ENCODE measurements at regions not wholly inside any gene's neighbourhood (a gene's known extent, or its start where the extent isn't known, plus 50 kb on each side); places are given as distances from the start of the nearest gene placed in this dataset.

DNA sequence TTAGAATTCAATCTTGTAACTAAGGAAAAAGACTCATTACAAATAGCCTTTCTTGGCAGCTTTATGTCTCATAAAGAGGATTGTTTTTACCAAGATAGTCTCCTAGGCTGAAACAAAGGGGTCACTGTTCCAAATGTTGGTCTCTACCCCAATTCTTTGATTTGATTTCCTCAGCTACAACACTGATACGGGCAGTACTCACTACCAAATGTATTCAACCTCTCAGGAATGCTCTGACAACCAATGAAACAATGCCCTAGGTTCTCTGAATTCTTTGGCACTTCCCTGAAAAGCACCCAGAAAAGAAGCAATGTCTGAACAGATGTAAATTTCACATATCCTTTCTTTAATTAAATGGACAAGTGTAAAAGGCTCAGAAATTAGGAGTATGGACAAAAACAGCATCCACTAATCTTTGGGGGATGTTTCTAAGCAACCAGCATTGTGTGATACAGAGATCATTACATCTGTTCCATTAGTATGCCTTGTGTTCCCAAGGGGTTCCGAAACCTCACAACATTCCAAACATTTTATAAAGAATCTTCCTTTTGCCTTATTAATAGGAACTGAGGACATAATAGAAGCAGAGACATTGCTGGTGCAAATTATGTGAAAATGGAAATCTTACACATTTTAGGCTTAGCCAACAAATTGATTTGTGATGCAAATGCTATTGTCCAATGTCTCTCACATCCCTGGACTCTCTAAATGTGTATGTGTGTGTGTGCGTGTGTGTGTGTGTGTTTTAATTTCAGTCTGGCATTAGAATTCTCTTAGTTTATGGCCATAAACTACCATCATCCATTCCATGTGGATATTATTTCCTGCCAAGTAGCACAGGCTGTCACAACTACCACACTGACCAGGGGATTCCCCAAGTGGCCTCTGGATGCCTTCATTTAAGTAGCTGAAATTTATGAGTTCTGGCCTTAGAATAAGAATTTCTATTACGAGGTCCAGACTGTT lies 276.0 kb downstream of the MTX2 start:
- ChIA-PET POLR2A (no interaction called here), CTCF (interaction anchor here (0.5 to 1.7 kb wide), 6 partner anchors 9 to 418 kb away, joined by 3 to 8 read pairs (median 4); no protein-coding TSS in a partner anchor)
- Histone ChIP-seq H3K4me3 (ENCODE audit: low read depth, low read length) (no peak overlapping the region), H3K27ac (ENCODE audit: extremely low read depth, low read depth, low read length) (no peak overlapping the region), H3K4me1 (ENCODE audit: control insufficient read depth, insufficient read depth, low read length) (no peaks in the 10 kb centered on the region), H3K36me3 (ENCODE audit: control insufficient read depth in 2 of 2, insufficient read depth in 1 of 2, low read length in 2 of 2) (no peaks in the 10 kb centered on the region), H3K9me3 (ENCODE audit: control insufficient read depth, insufficient read depth, low read depth, low read length) (no peaks in the 10 kb centered on the region)
- no peak for TF ChIP-seq ZIC2 (tag by site-specific recombination; IDR thresholded peaks at IDR 0.05)
- TF ChIP-seq IKZF3 (tag by site-specific recombination; IDR thresholded peaks at IDR 0.05), result no peak
- TF ChIP-seq GLIS1 (tag by site-specific recombination; IDR thresholded peaks at IDR 0.05), result no peak
- no peak for TF ChIP-seq YY1 (tag by site-specific recombination; IDR thresholded peaks at IDR 0.05)
- TF ChIP-seq, protein P1, sequence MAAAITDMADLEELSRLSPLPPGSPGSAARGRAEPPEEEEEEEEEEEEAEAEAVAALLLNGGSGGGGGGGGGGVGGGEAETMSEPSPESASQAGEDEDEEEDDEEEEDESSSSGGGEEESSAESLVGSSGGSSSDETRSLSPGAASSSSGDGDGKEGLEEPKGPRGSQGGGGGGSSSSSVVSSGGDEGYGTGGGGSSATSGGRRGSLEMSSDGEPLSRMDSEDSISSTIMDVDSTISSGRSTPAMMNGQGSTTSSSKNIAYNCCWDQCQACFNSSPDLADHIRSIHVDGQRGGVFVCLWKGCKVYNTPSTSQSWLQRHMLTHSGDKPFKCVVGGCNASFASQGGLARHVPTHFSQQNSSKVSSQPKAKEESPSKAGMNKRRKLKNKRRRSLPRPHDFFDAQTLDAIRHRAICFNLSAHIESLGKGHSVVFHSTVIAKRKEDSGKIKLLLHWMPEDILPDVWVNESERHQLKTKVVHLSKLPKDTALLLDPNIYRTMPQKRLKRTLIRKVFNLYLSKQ (tag by site-specific recombination; IDR thresholded peaks at IDR 0.05; ENCODE audit: borderline replicate concordance), result no peak
- TF ChIP-seq ZFP41 (tag by site-specific recombination; IDR thresholded peaks at IDR 0.05; ENCODE audit: borderline replicate concordance), result no peak
- no peak for TF ChIP-seq ZNF341 (tag by site-specific recombination; IDR thresholded peaks at IDR 0.05; ENCODE audit: low read depth)
- TF ChIP-seq ZSCAN30 (tag by site-specific recombination; IDR thresholded peaks at IDR 0.05), result no peak
- TF ChIP-seq ZNF707 (tag by site-specific recombination; IDR thresholded peaks at IDR 0.05), result no peak
- TF ChIP-seq, protein P2, sequence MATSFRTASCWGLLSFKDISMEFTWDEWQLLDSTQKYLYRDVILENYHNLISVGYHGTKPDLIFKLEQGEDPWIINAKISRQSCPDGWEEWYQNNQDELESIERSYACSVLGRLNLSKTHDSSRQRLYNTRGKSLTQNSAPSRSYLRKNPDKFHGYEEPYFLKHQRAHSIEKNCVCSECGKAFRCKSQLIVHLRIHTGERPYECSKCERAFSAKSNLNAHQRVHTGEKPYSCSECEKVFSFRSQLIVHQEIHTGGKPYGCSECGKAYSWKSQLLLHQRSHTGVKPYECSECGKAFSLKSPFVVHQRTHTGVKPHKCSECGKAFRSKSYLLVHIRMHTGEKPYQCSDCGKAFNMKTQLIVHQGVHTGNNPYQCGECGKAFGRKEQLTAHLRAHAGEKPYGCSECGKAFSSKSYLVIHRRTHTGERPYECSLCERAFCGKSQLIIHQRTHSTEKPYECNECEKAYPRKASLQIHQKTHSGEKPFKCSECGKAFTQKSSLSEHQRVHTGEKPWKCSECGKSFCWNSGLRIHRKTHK (tag by site-specific recombination; IDR thresholded peaks at IDR 0.05), result no peak
- TF ChIP-seq ZNF133 (tag by site-specific recombination; IDR thresholded peaks at IDR 0.05), result no peak
- TF ChIP-seq, protein P3, sequence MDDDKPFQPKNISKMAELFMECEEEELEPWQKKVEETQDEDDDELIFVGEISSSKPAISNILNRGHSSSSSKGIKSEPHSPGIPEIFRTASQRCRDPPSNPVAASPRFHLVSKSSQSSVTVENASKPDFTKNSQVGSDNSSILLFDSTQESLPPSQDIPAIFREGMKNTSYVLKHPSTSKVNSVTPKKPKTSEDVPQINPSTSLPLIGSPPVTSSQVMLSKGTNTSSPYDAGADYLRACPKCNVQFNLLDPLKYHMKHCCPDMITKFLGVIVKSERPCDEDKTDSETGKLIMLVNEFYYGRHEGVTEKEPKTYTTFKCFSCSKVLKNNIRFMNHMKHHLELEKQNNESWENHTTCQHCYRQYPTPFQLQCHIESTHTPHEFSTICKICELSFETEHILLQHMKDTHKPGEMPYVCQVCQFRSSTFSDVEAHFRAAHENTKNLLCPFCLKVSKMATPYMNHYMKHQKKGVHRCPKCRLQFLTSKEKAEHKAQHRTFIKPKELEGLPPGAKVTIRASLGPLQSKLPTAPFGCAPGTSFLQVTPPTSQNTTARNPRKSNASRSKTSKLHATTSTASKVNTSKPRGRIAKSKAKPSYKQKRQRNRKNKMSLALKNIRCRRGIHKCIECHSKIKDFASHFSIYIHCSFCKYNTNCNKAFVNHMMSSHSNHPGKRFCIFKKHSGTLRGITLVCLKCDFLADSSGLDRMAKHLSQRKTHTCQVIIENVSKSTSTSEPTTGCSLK (tag by site-specific recombination; IDR thresholded peaks at IDR 0.05), result no peak
- TF ChIP-seq PRDM1 (tag by site-specific recombination; IDR thresholded peaks at IDR 0.05), result no peak
- TF ChIP-seq ZNF48 (tag by site-specific recombination; IDR thresholded peaks at IDR 0.05), result no peak
- no peak for TF ChIP-seq HOXA7 (CRISPR knock-in tag; IDR thresholded peaks at IDR 0.05; ENCODE audit: borderline replicate concordance)

- H3K27ac ChIP-seq (ENCODE audit: extremely low read depth, low read depth, low read length), result no peak overlapping the region
- CTCF ChIA-PET, result interaction anchor here (1.6 to 1.7 kb wide), 3 partner anchors 8 to 420 kb away, joined by 4 to 8 read pairs (median 6); no protein-coding TSS in a partner anchor
- no peaks in the 10 kb centered on the region for H3K36me3 ChIP-seq (ENCODE audit: control insufficient read depth in 2 of 2, insufficient read depth in 1 of 2, low read length in 2 of 2)
- H3K4me1 ChIP-seq (ENCODE audit: control insufficient read depth, insufficient read depth, low read length), result no peaks in the 10 kb centered on the region
- no peaks in the 10 kb centered on the region for H3K9me3 ChIP-seq (ENCODE audit: control insufficient read depth, insufficient read depth, low read depth, low read length)
- POLR2A ChIA-PET, result no interaction called here
- no peak overlapping the region for H3K4me3 ChIP-seq (ENCODE audit: low read depth, low read length)
- TF ChIP-seq SCRT1 (tag by site-specific recombination; IDR thresholded peaks at IDR 0.05; ENCODE audit: borderline replicate concordance) (no peak), ZNF768 (tag by site-specific recombination; IDR thresholded peaks at IDR 0.05) (no peak), REST (tag by site-specific recombination; IDR thresholded peaks at IDR 0.05) (no peak), KLF1 (tag by site-specific recombination; IDR thresholded peaks at IDR 0.05) (no peak), ZNF221 (tag by site-specific recombination; IDR thresholded peaks at IDR 0.05; ENCODE audit: borderline replicate concordance) (no peak), MZF1 (tag by site-specific recombination; IDR thresholded peaks at IDR 0.05; ENCODE audit: borderline replicate concordance) (no peak)
- TF ChIP-seq, protein P4, sequence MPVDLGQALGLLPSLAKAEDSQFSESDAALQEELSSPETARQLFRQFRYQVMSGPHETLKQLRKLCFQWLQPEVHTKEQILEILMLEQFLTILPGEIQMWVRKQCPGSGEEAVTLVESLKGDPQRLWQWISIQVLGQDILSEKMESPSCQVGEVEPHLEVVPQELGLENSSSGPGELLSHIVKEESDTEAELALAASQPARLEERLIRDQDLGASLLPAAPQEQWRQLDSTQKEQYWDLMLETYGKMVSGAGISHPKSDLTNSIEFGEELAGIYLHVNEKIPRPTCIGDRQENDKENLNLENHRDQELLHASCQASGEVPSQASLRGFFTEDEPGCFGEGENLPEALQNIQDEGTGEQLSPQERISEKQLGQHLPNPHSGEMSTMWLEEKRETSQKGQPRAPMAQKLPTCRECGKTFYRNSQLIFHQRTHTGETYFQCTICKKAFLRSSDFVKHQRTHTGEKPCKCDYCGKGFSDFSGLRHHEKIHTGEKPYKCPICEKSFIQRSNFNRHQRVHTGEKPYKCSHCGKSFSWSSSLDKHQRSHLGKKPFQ (tag by site-specific recombination; IDR thresholded peaks at IDR 0.05), result no peak
Observed at GRCh38 chr2:176546550-176546949, 277.3 kb downstream of the MTX2 start.
